ENCODE measurements at regions not wholly inside any gene's neighbourhood (a gene's known extent, or its start where the extent isn't known, plus 50 kb on each side); places are given as distances from the start of the nearest gene placed in this dataset.

- DNase-seq: no peak
- Histone ChIP-seq H3K79me2 (ENCODE audit: low read depth) (no peaks in the 10 kb centered on the region), H3K4me1 (replicated peaks; ENCODE audit: insufficient read depth) (no peaks in the 10 kb centered on the region), H3F3A (ENCODE audit: insufficient read depth, low read depth) (no peaks in the 10 kb centered on the region), H3K27ac (no peak overlapping the region), H3K4me3 (no peak overlapping the region), H3K4me2 (no peak overlapping the region), H3K27me3 (ENCODE audit: insufficient read depth, low read depth) (no peaks in the 10 kb centered on the region), H3K9me2 (ENCODE audit: insufficient read depth) (no peaks in the 10 kb centered on the region), H2AFZ (no peak overlapping the region), H3K9me3 (ENCODE audit: insufficient read depth, low read depth) (no peaks in the 10 kb centered on the region), H3K36me3 (ENCODE audit: low read depth) (no peaks in the 10 kb centered on the region), H4K20me1 (ENCODE audit: insufficient read depth) (0 out of 2 replicates have a peak, but pooled peaks cover 9% of the 10 kb centered on the region)
- intact Hi-C loops (cut with micrococcal nuclease; ENCODE audit: unreplicated experiment): no loop called here
- ChIA-PET POLR2A (ENCODE audit: unreplicated experiment) (no interaction called here), CTCF (no interaction called here)
- no TSS peak for BruUV-seq (replicated peaks)
- TF ChIP-seq EZH2 (IDR thresholded peaks at IDR 0.05; ENCODE audit: low read depth) (no peak), CTCF (conservative IDR thresholded peaks at IDR 0.05) (no peak)
Measured at GRCh38 chr2:123364243-123364896, 660.7 kb upstream of the CNTNAP5 start.

GRCh38 chr2:123366239-123366837 lies 658.7 kb upstream of the CNTNAP5 start:
- BruUV-seq (replicated peaks): no TSS peak
- ChIA-PET POLR2A (ENCODE audit: unreplicated experiment) (no interaction called here), CTCF (no interaction called here)
- Histone ChIP-seq H3K79me2 (ENCODE audit: low read depth) (no peaks in the 10 kb centered on the region), H3K9me2 (ENCODE audit: insufficient read depth) (no peaks in the 10 kb centered on the region), H3K4me1 (replicated peaks; ENCODE audit: insufficient read depth) (no peaks in the 10 kb centered on the region), H4K20me1 (ENCODE audit: insufficient read depth) (0 out of 2 replicates have a peak, but pooled peaks cover 5% of the 10 kb centered on the region), H3K36me3 (ENCODE audit: low read depth) (no peaks in the 10 kb centered on the region), H3F3A (ENCODE audit: insufficient read depth, low read depth) (no peaks in the 10 kb centered on the region), H3K27ac (no peak overlapping the region), H3K9me3 (ENCODE audit: insufficient read depth, low read depth) (no peaks in the 10 kb centered on the region), H3K4me3 (no peak overlapping the region), H2AFZ (no peak overlapping the region), H3K27me3 (ENCODE audit: insufficient read depth, low read depth) (no peaks in the 10 kb centered on the region), H3K4me2 (no peak overlapping the region)
- DNase-seq: no peak
- TF ChIP-seq EZH2 (IDR thresholded peaks at IDR 0.05; ENCODE audit: low read depth) (no peak), CTCF (conservative IDR thresholded peaks at IDR 0.05) (no peak)
- intact Hi-C loops (cut with micrococcal nuclease; ENCODE audit: unreplicated experiment): no loop called here

GRCh38 chr2:123370186-123370585 lies 654.9 kb upstream of the CNTNAP5 start:
- H3K79me2 ChIP-seq (ENCODE audit: low read depth): no peaks in the 10 kb centered on the region
- POLR2A ChIA-PET (ENCODE audit: unreplicated experiment): no interaction called here
- H3K27ac ChIP-seq: no peak overlapping the region
- no peak overlapping the region for H3K4me2 ChIP-seq
- no peaks in the 10 kb centered on the region for H3K36me3 ChIP-seq (ENCODE audit: low read depth)
- CTCF ChIA-PET: no interaction called here
- peaks cover 6% of the 10 kb centered on the region; the same call in 1 of the 2 replicates for H3K27me3 ChIP-seq (ENCODE audit: insufficient read depth, low read depth)
- no peaks in the 10 kb centered on the region for H3K4me1 ChIP-seq (replicated peaks; ENCODE audit: insufficient read depth)
- DNase-seq: no peak
- no peaks in the 10 kb centered on the region for H3F3A ChIP-seq (ENCODE audit: insufficient read depth, low read depth)
- TF ChIP-seq CTCF (conservative IDR thresholded peaks at IDR 0.05): no peak
- TF ChIP-seq EZH2 (IDR thresholded peaks at IDR 0.05; ENCODE audit: low read depth): no peak
- BruUV-seq (replicated peaks): no TSS peak
- no peaks in the 10 kb centered on the region for H3K9me2 ChIP-seq (ENCODE audit: insufficient read depth)
- H4K20me1 ChIP-seq (ENCODE audit: insufficient read depth): 0 out of 2 replicates have a peak, but pooled peaks cover 5% of the 10 kb centered on the region
- H3K9me3 ChIP-seq (ENCODE audit: insufficient read depth, low read depth): no peaks in the 10 kb centered on the region
- no peak overlapping the region for H3K4me3 ChIP-seq
- no peak overlapping the region for H2AFZ ChIP-seq
- intact Hi-C loops (cut with micrococcal nuclease; ENCODE audit: unreplicated experiment): no loop called here

All from PC-9 (cell line).